ENCODE measurements at regions not wholly inside any gene's neighbourhood (a gene's known extent, or its start where the extent isn't known, plus 50 kb on each side); places are given as distances from the start of the nearest gene placed in this dataset.
"Not testable (repeated sequence)": the region's sequence is repeated elsewhere in the genome, so short reads cannot be mapped to it uniquely, and the experiment has no call there.

- Mint-ChIP-seq H3K27ac (no peak overlapping the region), H3K9me3 (no peaks in the 10 kb centered on the region), H3K4me1 (no peaks in the 10 kb centered on the region), H3K36me3 (ENCODE audit: low read depth) (no peaks in the 10 kb centered on the region), H3K4me3 (no peak overlapping the region), H3K27me3 (peaks cover 4% of the 10 kb centered on the region)
- no peak for DNase-seq
- ChIA-PET POLR2A (no interaction called here), CTCF (no interaction called here)
Observed at GRCh38 chr2:128504246-128505149, 185.8 kb upstream of the HS6ST1 start.

DNA sequence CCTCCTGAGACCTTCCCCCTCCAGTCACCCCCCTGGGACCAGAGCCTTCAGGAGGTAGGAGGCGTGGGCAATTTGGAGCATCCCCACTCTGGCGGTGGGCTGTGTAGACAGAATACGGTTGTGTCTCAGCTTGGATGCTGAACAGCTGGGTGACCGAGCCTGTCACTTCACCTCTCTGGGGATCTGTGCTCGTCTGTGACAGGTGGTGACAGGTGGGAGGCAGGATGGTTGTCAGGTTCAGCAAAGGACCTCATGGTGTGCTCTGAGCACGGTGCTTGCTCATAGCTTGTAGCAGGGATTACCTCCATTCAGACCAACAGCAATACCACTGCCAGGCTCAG, 186.5 kb upstream of the HS6ST1 start:
- Mint-ChIP-seq H3K36me3 (ENCODE audit: low read depth) (no peaks in the 10 kb centered on the region), H3K4me3 (no peak overlapping the region), H3K27me3 (peaks cover 4% of the 10 kb centered on the region), H3K27ac (no peak overlapping the region), H3K4me1 (no peaks in the 10 kb centered on the region), H3K9me3 (no peaks in the 10 kb centered on the region)
- POLR2A ChIA-PET, result no interaction called here
- DNase-seq, result no peak
- CTCF ChIA-PET, result no interaction called here

- ChIA-PET POLR2A (no interaction called here), CTCF (no interaction called here)
- no peak overlapping the region for H3K4me3 Mint-ChIP-seq
- peaks cover 4% of the 10 kb centered on the region for H3K27me3 Mint-ChIP-seq
- no peaks in the 10 kb centered on the region for H3K4me1 Mint-ChIP-seq
- no peaks in the 10 kb centered on the region for H3K9me3 Mint-ChIP-seq
- no peaks in the 10 kb centered on the region for H3K36me3 Mint-ChIP-seq (ENCODE audit: low read depth)
- no peak overlapping the region for H3K27ac Mint-ChIP-seq
- no peak for DNase-seq
Observed at GRCh38 chr2:128505575-128506526, 187.2 kb upstream of the HS6ST1 start.

GRCh38 chr2:128506534-128506933, 187.9 kb upstream of the HS6ST1 start:
- Mint-ChIP-seq H3K9me3 (no peaks in the 10 kb centered on the region), H3K36me3 (ENCODE audit: low read depth) (no peaks in the 10 kb centered on the region), H3K27ac (no peak overlapping the region), H3K4me1 (no peaks in the 10 kb centered on the region), H3K27me3 (peaks cover 4% of the 10 kb centered on the region), H3K4me3 (no peak overlapping the region)
- CTCF ChIA-PET, result interaction anchor here (1.5 kb wide), 1 partner anchor 15 kb away, joined by 3 read pairs; no protein-coding TSS in a partner anchor
- no peak for DNase-seq
- POLR2A ChIA-PET, result no interaction called here

DNA sequence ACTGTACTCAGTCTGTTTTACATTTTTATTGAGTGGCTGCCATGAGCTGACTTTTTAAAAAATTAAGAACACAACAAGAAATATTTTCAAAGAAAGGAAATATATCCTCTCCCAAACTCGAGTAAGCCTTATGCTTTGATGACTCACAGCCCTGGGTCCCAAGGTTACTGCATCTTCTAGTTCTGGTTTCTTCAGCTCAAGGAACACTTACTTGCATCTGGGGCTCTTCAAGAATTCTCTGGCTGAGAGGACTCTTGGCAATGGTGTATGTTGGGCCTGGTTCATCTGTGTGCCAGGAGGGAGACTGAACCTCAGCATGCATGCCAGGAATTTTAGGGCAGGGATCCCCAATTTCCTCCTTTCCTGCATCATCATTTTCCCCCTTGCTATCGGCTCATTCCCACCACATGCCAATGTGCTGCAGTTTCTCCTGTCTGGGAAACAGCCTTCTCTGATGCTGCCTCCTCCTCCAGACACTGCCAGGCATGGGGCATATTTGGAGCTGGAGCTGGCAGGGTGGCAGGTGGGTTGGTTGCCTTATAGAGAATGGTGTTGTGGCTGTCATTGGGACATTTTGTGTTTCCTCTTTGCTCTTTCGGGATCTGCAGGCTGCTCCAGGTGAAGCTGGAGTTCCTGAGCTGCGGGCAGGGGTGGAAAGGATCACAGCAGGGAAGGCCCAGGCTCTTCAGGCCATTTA, 192.2 kb upstream of the HS6ST1 start:
- H3K27me3 Mint-ChIP-seq, result peaks cover 4% of the 10 kb centered on the region
- ChIA-PET CTCF (no interaction called here), POLR2A (no interaction called here)
- H3K9me3 Mint-ChIP-seq, result no peaks in the 10 kb centered on the region
- H3K4me1 Mint-ChIP-seq, result peaks cover 7% of the 10 kb centered on the region
- no peak for DNase-seq
- no peak overlapping the region for H3K4me3 Mint-ChIP-seq
- H3K27ac Mint-ChIP-seq, result no peak overlapping the region
- H3K36me3 Mint-ChIP-seq (ENCODE audit: low read depth), result no peaks in the 10 kb centered on the region

GRCh38 chr2:128511731-128512378, 193.2 kb upstream of the HS6ST1 start:
- ChIA-PET POLR2A (no interaction called here), CTCF (no interaction called here)
- no peak for DNase-seq
- Mint-ChIP-seq H3K27me3 (peaks cover 6% of the 10 kb centered on the region), H3K36me3 (ENCODE audit: low read depth) (no peaks in the 10 kb centered on the region), H3K27ac (no peak overlapping the region), H3K4me1 (peaks cover 7% of the 10 kb centered on the region), H3K9me3 (no peaks in the 10 kb centered on the region), H3K4me3 (no peak overlapping the region)

DNA sequence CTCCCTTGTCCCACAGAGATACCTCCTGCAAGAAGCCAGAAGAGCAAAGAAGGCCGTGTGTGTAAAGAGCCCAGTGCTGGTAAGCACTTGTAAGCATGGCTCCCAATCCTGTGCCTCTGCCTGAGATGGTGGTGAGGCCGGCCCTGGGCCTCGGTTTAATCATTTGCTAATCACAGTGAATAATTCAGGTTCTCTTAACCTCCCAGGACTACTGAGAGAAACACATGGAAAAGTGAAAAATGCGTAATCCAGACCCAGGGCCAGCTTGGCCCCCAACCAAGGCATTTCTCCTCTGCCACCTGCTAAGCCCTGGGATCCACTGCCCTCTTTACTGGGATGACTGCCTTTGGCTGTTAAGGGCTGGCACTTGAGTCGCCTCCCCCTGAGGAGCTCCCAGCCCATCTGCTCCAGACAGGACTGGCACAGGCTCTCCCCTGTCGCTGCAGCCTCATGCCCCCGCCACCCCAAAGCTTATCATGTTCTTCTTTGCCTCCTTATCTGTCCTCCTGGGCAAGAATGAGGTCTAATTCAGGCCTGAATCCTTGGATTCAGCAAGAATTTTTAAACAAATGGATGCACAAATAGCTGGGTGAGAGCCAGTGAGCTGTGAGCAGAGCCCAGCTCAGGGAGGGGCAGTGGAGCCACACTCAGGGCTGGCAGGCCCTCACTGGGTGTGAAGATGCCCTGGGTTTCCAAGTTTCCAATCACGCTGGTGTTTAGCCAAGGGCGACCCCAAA, 193.9 kb upstream of the HS6ST1 start:
- H3K4me1 Mint-ChIP-seq, result peaks cover 7% of the 10 kb centered on the region
- ChIA-PET CTCF (interaction anchor here (0.6 kb wide), 1 partner anchor 68 kb away, joined by 4 read pairs; no protein-coding TSS in a partner anchor), POLR2A (no interaction called here)
- no peaks in the 10 kb centered on the region for H3K9me3 Mint-ChIP-seq
- H3K27ac Mint-ChIP-seq, result no peak overlapping the region
- peaks cover 2% of the 10 kb centered on the region for H3K27me3 Mint-ChIP-seq
- DNase-seq, result no peak
- H3K36me3 Mint-ChIP-seq (ENCODE audit: low read depth), result no peaks in the 10 kb centered on the region
- no peak overlapping the region for H3K4me3 Mint-ChIP-seq

- CTCF ChIA-PET, result no interaction called here
- Mint-ChIP-seq H3K36me3 (ENCODE audit: low read depth) (no peaks in the 10 kb centered on the region), H3K27ac (no peak overlapping the region), H3K9me3 (no peaks in the 10 kb centered on the region), H3K4me3 (no peak overlapping the region), H3K27me3 (peaks cover 2% of the 10 kb centered on the region), H3K4me1 (peaks cover 7% of the 10 kb centered on the region)
- POLR2A ChIA-PET, result interaction anchor here (0.6 kb wide), 1 partner anchor 117 kb away, joined by 3 read pairs; no protein-coding TSS in a partner anchor
- no peak for DNase-seq
Observed at GRCh38 chr2:128513116-128513960, 194.7 kb upstream of the HS6ST1 start.

DNA sequence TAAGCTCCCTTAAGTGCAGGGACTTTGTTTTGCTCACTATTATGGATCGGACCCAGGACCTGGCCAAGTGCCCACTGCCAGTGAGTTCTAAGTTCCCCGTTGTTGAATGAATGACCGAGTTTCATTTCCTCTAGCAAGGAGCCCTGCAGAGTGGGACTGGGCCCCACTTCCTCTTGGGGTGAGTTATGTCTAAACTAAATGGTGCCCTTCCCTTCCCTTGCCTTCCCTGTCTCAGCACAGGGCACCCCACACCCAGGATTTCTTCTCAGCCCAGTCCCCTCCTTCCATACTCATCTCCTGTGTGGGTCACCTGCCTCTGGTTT, 195.3 kb upstream of the HS6ST1 start:
- H3K27ac Mint-ChIP-seq, result no peak overlapping the region
- no peaks in the 10 kb centered on the region for H3K36me3 Mint-ChIP-seq (ENCODE audit: low read depth)
- peaks cover 2% of the 10 kb centered on the region for H3K27me3 Mint-ChIP-seq
- ChIA-PET POLR2A (no interaction called here), CTCF (no interaction called here)
- no peak for DNase-seq
- H3K9me3 Mint-ChIP-seq, result no peaks in the 10 kb centered on the region
- H3K4me3 Mint-ChIP-seq, result no peak overlapping the region
- H3K4me1 Mint-ChIP-seq, result peaks cover 7% of the 10 kb centered on the region

DNA sequence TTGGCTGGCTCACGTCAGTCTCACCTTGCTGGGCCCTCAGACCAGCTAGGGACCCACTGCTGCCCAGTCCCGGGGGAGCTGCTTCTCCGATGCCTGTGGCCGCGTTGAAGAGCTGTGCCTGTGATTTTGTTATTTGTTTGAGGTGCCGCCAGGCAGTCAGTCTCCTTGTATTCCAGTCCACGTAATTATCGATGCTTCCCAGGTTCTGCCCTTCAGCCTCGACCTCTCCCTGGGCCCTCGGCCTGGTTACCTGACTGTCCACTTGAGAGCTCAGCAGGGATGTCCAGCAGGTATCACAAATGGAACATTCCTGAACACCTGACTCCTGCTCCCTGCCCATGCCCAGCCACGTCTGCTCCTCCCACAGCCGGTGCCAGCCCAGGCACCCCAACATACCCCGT, 195.9 kb upstream of the HS6ST1 start:
- ChIA-PET CTCF (no interaction called here), POLR2A (no interaction called here)
- DNase-seq, result no peak
- H3K4me3 Mint-ChIP-seq, result no peak overlapping the region
- H3K9me3 Mint-ChIP-seq, result no peaks in the 10 kb centered on the region
- no peaks in the 10 kb centered on the region for H3K36me3 Mint-ChIP-seq (ENCODE audit: low read depth)
- no peak overlapping the region for H3K27ac Mint-ChIP-seq
- peaks cover 7% of the 10 kb centered on the region for H3K4me1 Mint-ChIP-seq
- peaks cover 2% of the 10 kb centered on the region for H3K27me3 Mint-ChIP-seq

GRCh38 chr2:128516938-128517337, 198.3 kb upstream of the HS6ST1 start:
- Mint-ChIP-seq H3K9me3 (no peaks in the 10 kb centered on the region), H3K4me3 (no peak overlapping the region), H3K27ac (no peak overlapping the region), H3K27me3 (peaks cover 2% of the 10 kb centered on the region), H3K36me3 (ENCODE audit: low read depth) (no peaks in the 10 kb centered on the region), H3K4me1 (peaks cover 19% of the 10 kb centered on the region)
- ChIA-PET CTCF (no interaction called here), POLR2A (no interaction called here)
- DNase-seq, result no peak

DNA sequence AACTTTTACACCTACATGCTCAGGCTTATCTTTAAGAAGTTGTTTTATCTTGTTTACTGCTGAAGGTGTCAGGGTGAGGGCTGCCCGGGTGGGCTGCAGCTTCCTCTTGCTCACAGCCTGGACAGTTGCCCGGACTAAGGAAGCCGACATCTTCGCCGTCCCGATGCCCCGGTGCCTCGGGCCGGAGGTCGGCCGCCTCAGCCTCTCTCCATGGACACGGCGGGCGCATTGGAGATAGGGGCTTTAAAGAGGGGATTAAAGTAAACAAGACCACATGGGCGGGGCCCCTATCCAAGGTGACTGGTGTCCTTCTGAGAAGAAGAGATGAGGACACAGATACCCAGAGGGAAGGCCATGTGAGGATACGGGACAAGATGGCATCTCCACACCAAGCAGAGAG, 200.4 kb upstream of the HS6ST1 start:
- DNase-seq; H3K4me3 Mint-ChIP-seq; H3K9me3 Mint-ChIP-seq; H3K27ac Mint-ChIP-seq; POLR2A ChIA-PET; CTCF ChIA-PET; H3K27me3 Mint-ChIP-seq; H3K36me3 Mint-ChIP-seq (ENCODE audit: low read depth): not testable (repeated sequence)
- peaks cover 16% of the 10 kb centered on the region for H3K4me1 Mint-ChIP-seq
